K562 (cell line): ENCODE measurements at regions not wholly inside any gene's neighbourhood (a gene's known extent, or its start where the extent isn't known, plus 50 kb on each side); places are given as distances from the start of the nearest gene placed in this dataset.

Experiments
- ATAC-seq: fragments of 200-7000 bp; cut with Tn5 transposase; 3 replicates; pipeline ENCODE4 v1.9.1; 2020; ENCODE audit warnings: moderate library complexity
- BruUV-seq: library from RNA; stranded (reverse); fragments of 400-500 nt; replicated peaks from 2 replicates; lab custom pipeline; 2021; lab: Mats Ljungman, UMichigan
- CTCF ChIA-PET: fragments of 300-600 bp; formaldehyde crosslinking; extraction: SDS; loops from one replicate; lab custom pipeline; 2021; ENCODE audit warnings: low intra/inter-chr PET ratio; lab: Yijun Ruan, JAX
- POLR2A ChIA-PET: fragments of 300-600, 350-650 bp; sonication (Branson Sonifier 250); formaldehyde crosslinking; extraction: SDS; loops from one replicate; lab custom pipeline; 2021; ENCODE audit warnings: antibody characterized with exemption, inconsistent platforms; lab: Yijun Ruan, JAX
- DNase-seq, 4 experiments: peaks; one replicate each; pipeline versions ENCODE4 v3.0.0 to v3.0.0-alpha.2; 2011 to 2018; ENCODE audit warnings: low spot score in 3 of 4, mixed read lengths in 3 of 4; ENCODE audit errors: extremely low read depth in 1 of 4
- FAIRE-seq: peaks from 2 replicates; lab custom pipeline; 2011; peaks lifted over from hg19 to GRCh38; lab: Jason Lieb, UNC
- H2AFZ ChIP-seq: 2 replicates; pipeline ENCODE4 v1.6.0; 2011; ENCODE audit warnings: low read depth, low read length, control low read depth, inconsistent platforms
- H3K27ac ChIP-seq: fragments of 200-600 bp; 3 replicates; pipeline ENCODE4 v1.8.0; 2011; ENCODE audit warnings: low read depth, mild to moderate bottlenecking, control low read depth, inconsistent platforms, low read length, moderate library complexity, mixed read lengths; ENCODE audit errors: extremely low read depth
- H3K27me3 ChIP-seq, 2 experiments: fragments of 300-600 bp in 1 of 2; 2 replicates in 1 of 2; 3 replicates in 1 of 2; pipeline versions ENCODE4 v1.6.0 to v1.8.0; 2011; ENCODE audit warnings: inconsistent platforms in 2 of 2, low read length in 2 of 2, mild to moderate bottlenecking in 1 of 2, mixed read lengths in 1 of 2, moderate library complexity in 1 of 2; ENCODE audit not compliant: control insufficient read depth in 2 of 2, insufficient read depth in 2 of 2
- H3K36me3 ChIP-seq: fragments of 300-600 bp; 3 replicates; pipeline ENCODE4 v1.8.0; 2011; ENCODE audit warnings: mild to moderate bottlenecking, low read length, inconsistent platforms; ENCODE audit not compliant: control insufficient read depth, insufficient read depth
- H3K4me1 ChIP-seq, 2 experiments: fragments of 200-600 bp in 1 of 2; replicated peaks in 1 of 2; 2 replicates in 1 of 2; 3 replicates in 1 of 2; pipeline versions ENCODE4 v1.5.1 to v1.8.0; 2011; ENCODE audit warnings: inconsistent platforms in 2 of 2, low read length in 2 of 2, mild to moderate bottlenecking in 1 of 2, mixed read lengths in 1 of 2, moderate library complexity in 1 of 2; ENCODE audit not compliant: control insufficient read depth in 2 of 2, insufficient read depth in 2 of 2
- H3K4me2 ChIP-seq: 2 replicates; pipeline ENCODE4 v1.6.1; 2011; ENCODE audit warnings: low read length, control low read depth, inconsistent platforms, mixed read lengths; ENCODE audit not compliant: insufficient read depth
- H3K4me3 ChIP-seq: fragments of 200-600 bp; sonication (generic), shearing (Covaris generic); 2 replicates; pipeline ENCODE4 v1.5.1; 2016; ENCODE audit warnings: control low read depth, inconsistent platforms
- H3K79me2 ChIP-seq: fragments of 200-600 bp; 3 replicates; pipeline ENCODE4 v1.8.0; 2011; ENCODE audit warnings: low read length, inconsistent platforms; ENCODE audit not compliant: control insufficient read depth, insufficient read depth
- H3K9ac ChIP-seq, 2 experiments: 2 replicates each; pipeline versions ENCODE4 v1.6.0 to v1.6.1; 2011; ENCODE audit warnings: low read depth in 2 of 2, low read length in 2 of 2, control low read depth in 1 of 2, inconsistent platforms in 1 of 2, mild to moderate bottlenecking in 1 of 2, mixed read lengths in 1 of 2; ENCODE audit not compliant: insufficient read depth in 1 of 2
- H3K9me1 ChIP-seq: one replicate; pipeline ENCODE4 v1.6.0; 2011; ENCODE audit warnings: inconsistent platforms, mild to moderate bottlenecking, low read length, moderate library complexity; ENCODE audit not compliant: control insufficient read depth, insufficient read depth
- H3K9me3 ChIP-seq: replicated peaks from 2 replicates; pipeline ENCODE4 v1.5.1; 2011; ENCODE audit warnings: low read depth, low read length, inconsistent platforms; ENCODE audit not compliant: control insufficient read depth, insufficient read depth
- H4K20me1 ChIP-seq: replicated peaks from 2 replicates; pipeline ENCODE4 v1.6.1; 2011; ENCODE audit warnings: low read length, inconsistent platforms, mixed read lengths; ENCODE audit not compliant: control insufficient read depth, insufficient read depth
- ARHGAP35 ChIP-seq: fragments of 450-650 bp; IDR thresholded peaks from 2 replicates; pipeline ENCODE4 v1.6.1; 2018; ENCODE audit not compliant: partially characterized antibody
- CTCF ChIP-seq, 3 experiments: IDR thresholded peaks in 2 of 3; conservative IDR thresholded peaks in 1 of 3; 2 replicates each; pipeline ENCODE4 v1.5.1; 2011 to 2012; ENCODE audit warnings: low read length in 3 of 3, mild to moderate bottlenecking in 3 of 3, control low read depth in 2 of 3, improper control_type of control experiment in 1 of 3, inconsistent platforms in 1 of 3, low read depth in 1 of 3, mixed read lengths in 1 of 3, moderate library complexity in 1 of 3; ENCODE audit not compliant: insufficient read depth in 2 of 3
- HDGF ChIP-seq: fragments of 450-650 bp; IDR thresholded peaks from 2 replicates; pipeline ENCODE4 v1.6.1; 2016
- PHF20 ChIP-seq: fragments of 450-650 bp; IDR thresholded peaks from 2 replicates; pipeline ENCODE4 v1.6.1; 2018; ENCODE audit not compliant: partially characterized antibody
- SAFB ChIP-seq: fragments of 200-400 bp; formaldehyde crosslinking; IDR thresholded peaks from 2 replicates; pipeline ENCODE4 v1.6.1; 2017; ENCODE audit warnings: low read depth, low read length, borderline replicate concordance
- SIRT6 ChIP-seq: IDR thresholded peaks from one replicate; pipeline ENCODE4 v1.6.1; 2012; ENCODE audit warnings: low read depth, mild to moderate bottlenecking, control low read depth, inconsistent platforms, low read length, moderate library complexity
- USF2 ChIP-seq: sonication (generic); formaldehyde crosslinking; IDR thresholded peaks from 2 replicates; pipeline ENCODE4 v1.5.0; 2020; ENCODE audit warnings: missing genetic modification reagents
- ZNF217 ChIP-seq: sonication (generic); formaldehyde crosslinking; IDR thresholded peaks from 2 replicates; pipeline ENCODE4 v1.8.0; 2022; ENCODE audit warnings: mild to moderate bottlenecking, missing genetic modification reagents
- ZNF253 ChIP-seq: fragments of 250-450 bp; sonication (Bioruptor Pico); conservative IDR thresholded peaks from 2 replicates; pipeline ENCODE4 v1.6.1; 2021; ENCODE audit warnings: mild to moderate bottlenecking
- ZNF444 ChIP-seq: fragments of 250-450 bp; sonication (Bioruptor Pico); IDR thresholded peaks from 2 replicates; pipeline ENCODE4 v1.4.0; 2020; ENCODE audit warnings: mild to moderate bottlenecking, moderate library complexity
- ZNF511 ChIP-seq: sonication (generic); formaldehyde crosslinking; IDR thresholded peaks from 2 replicates; pipeline ENCODE4 v1.8.0; 2022; ENCODE audit warnings: mild to moderate bottlenecking, missing genetic modification reagents
- ZNF512 ChIP-seq: IDR thresholded peaks from 2 replicates; pipeline ENCODE4 v1.6.1; 2016; ENCODE audit warnings: missing genetic modification characterization, missing compliant biosample characterization
- ZNF778 ChIP-seq: fragments of 450-650 bp; formaldehyde crosslinking; IDR thresholded peaks from 2 replicates; pipeline ENCODE4 v1.4.0; 2020; ENCODE audit warnings: mild to moderate bottlenecking, moderate library complexity
- WGBS: fragments of 100-300 bp; shearing (Covaris generic); methylation state at CpG from one replicate; pipeline ENCODE4 v1.1.6; 2016; ENCODE audit warnings: low coverage, mixed read lengths; ENCODE audit not compliant: insufficient coverage; ENCODE audit errors: missing lambda C conversion rate; 5-methylcytosine and 5-hydroxymethylcytosine counted together
- in situ Hi-C: fragments of 300-500 bp; cut with MboI; formaldehyde crosslinking; loops from 4 replicates; pipeline ENCODE4 v1.15.0; 2018; ENCODE audit warnings: inconsistent platforms, mixed read lengths
- intact Hi-C: fragments of 100-400 bp; cut with micrococcal nuclease; formaldehyde crosslinking; loops from 2 replicates; pipeline ENCODE4 v1.14.2; 2022

GRCh38 chr4:34492414-34492813, 1751.9 kb downstream of the ARAP2 start:
- Histone ChIP-seq H3K79me2 (no peaks in the 10 kb centered on the region), H3K27ac (no peak overlapping the region), H3K36me3 (no peaks in the 10 kb centered on the region), H3K27me3 (no peaks in the 10 kb centered on the region), H3K4me3 (no peak overlapping the region), H4K20me1 (no peaks in the 10 kb centered on the region), H3K4me1 (no peaks in the 10 kb centered on the region), H2AFZ (no peak overlapping the region), H3K9me1 (no peaks in the 10 kb centered on the region), H3K4me2 (no peak overlapping the region), H3K9ac (no peak overlapping the region), H3K9me3 (no peaks in the 10 kb centered on the region)
- ATAC-seq = no peak
- WGBS = 0% methylated on average over 1 of the region's 1 CpG
- no peak for FAIRE-seq
- no peak for DNase-seq
- in situ Hi-C loops (no loop called here), intact Hi-C loops (no loop called here)
- ChIA-PET CTCF (no interaction called here), POLR2A (no interaction called here)
- BruUV-seq = no TSS peak
- TF ChIP-seq CTCF (IDR thresholded peaks at IDR 0.05 in 2 of 3, conservative IDR thresholded peaks at IDR 0.05 in 1 of 3; ENCODE audit: insufficient read depth in 2 of 3, low read depth in 1 of 3, low read length in 3 of 3) (no peak), ZNF444 (no peak), ARHGAP35 (no peak), SAFB (no peak), ZNF778 (CRISPR knock-in tag) (no peak), PHF20 (no peak), USF2 (CRISPR knock-in tag) (no peak), ZNF217 (CRISPR knock-in tag) (no peak), ZNF512 (tag) (no peak), ZNF253 (CRISPR knock-in tag) (no peak), SIRT6 (no peak), ZNF511 (CRISPR knock-in tag) (no peak), HDGF (no peak)
